GM12873 (cell line): ENCODE measurements at regions not wholly inside any gene's neighbourhood (a gene's known extent, or its start where the extent isn't known, plus 50 kb on each side); places are given as distances from the start of the nearest gene placed in this dataset.

Source experiments
- TF ChIP-seq, protein P1 (sequence below): IDR thresholded peaks from 2 replicates; pipeline ENCODE4 v1.5.1; 2012; ENCODE audit warnings: low read depth, mild to moderate bottlenecking, moderate library complexity, low read length, control low read depth; ENCODE audit not compliant: insufficient read depth; ENCODE audit errors: missing control alignments

DNA sequence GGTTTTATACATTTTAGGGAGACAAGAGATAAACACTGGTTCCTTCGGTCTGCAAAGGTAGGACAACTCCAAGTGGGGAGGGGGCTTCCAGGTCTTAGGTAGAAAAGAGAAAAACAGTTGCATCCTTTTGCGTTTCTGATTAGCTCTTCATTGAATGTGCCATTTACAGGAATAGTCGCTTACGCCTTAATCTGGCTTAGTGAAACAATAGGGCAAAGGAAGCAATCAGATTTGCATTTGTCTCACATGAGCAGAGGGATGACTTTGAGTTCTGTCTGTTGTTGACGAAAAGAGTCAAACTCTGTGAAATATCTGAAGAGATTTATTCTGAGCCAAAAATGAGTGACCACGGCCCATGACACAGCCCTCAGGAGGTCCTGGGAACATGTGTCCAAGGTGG is 166.0 kb upstream of the ATP10A start:
- TF ChIP-seq, protein P1, sequence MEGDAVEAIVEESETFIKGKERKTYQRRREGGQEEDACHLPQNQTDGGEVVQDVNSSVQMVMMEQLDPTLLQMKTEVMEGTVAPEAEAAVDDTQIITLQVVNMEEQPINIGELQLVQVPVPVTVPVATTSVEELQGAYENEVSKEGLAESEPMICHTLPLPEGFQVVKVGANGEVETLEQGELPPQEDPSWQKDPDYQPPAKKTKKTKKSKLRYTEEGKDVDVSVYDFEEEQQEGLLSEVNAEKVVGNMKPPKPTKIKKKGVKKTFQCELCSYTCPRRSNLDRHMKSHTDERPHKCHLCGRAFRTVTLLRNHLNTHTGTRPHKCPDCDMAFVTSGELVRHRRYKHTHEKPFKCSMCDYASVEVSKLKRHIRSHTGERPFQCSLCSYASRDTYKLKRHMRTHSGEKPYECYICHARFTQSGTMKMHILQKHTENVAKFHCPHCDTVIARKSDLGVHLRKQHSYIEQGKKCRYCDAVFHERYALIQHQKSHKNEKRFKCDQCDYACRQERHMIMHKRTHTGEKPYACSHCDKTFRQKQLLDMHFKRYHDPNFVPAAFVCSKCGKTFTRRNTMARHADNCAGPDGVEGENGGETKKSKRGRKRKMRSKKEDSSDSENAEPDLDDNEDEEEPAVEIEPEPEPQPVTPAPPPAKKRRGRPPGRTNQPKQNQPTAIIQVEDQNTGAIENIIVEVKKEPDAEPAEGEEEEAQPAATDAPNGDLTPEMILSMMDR, result no peak

- TF ChIP-seq, protein P1, result no peak
These were observed 165.1 kb upstream of the ATP10A start for GRCh38 chr15:26028086-26028740.

DNA sequence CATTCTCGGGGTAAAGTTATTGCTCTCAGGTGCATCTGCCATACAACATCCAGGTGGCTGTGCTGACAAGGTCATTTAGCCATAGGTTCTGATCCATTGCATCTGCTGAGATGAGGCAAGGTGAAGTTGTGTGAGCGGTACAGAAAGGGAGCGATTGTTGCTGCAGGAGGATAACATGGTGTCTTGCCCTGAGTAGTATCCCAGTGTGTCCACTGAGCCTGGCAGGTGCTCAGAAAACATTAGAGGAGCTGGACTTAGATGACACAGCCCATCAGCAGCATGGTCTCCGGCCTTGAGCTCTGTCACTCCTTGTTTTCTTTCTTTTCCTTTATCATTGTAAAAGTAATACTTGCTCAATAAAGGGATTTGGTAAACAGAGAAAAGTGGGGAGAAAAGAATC is 161.1 kb upstream of the ATP10A start:
- TF ChIP-seq, protein P1, result no peak

- TF ChIP-seq, protein P1, result no peak
These were observed 160.6 kb upstream of the ATP10A start for GRCh38 chr15:26023691-26024090.

- TF ChIP-seq, protein P1, result no peak
These were observed 160.1 kb upstream of the ATP10A start for GRCh38 chr15:26023231-26023630.

- TF ChIP-seq, protein P1, result no peak
These were observed 157.7 kb upstream of the ATP10A start for GRCh38 chr15:26020871-26021270.

DNA sequence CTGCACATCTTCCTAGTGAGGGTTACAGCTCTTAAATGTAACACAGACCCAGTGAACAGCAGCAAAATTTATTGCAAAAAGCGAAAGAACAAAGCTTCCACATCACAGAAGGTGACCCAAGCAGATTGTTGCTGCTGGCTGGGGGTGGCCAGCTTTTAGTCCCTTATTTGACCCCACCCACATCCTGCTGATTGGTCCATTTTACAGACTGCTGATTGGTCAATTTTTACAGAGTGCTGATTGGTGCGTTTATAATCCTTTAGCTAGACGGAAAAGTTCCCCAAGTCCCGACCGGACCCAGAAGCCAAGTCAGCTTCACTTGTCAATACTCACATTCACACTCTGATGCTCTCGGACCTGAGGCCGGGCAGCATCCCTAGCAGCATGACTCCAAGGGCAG is 154.5 kb upstream of the ATP10A start:
- TF ChIP-seq, protein P1, result no peak
